NCI-H187 treated with DMSO at 0.1 percent for 48 hours (cell line): ENCODE measurements at regions not wholly inside any gene's neighbourhood (a gene's known extent, or its start where the extent isn't known, plus 50 kb on each side); places are given as distances from the start of the nearest gene placed in this dataset.
"Not testable (repeated sequence)": the region's sequence is repeated elsewhere in the genome, so short reads cannot be mapped to it uniquely, and the experiment has no call there.

Experiments
- DNase-seq: peaks from one replicate; lab custom pipeline; 2025; lab: John Stamatoyannopoulos, UW

GRCh38 chr15:95758451-95758850 is 572.0 kb upstream of the NR2F2 start:
- DNase-seq: no peak

GRCh38 chr15:95758851-95759250 is 571.6 kb upstream of the NR2F2 start:
- DNase-seq: no peak

GRCh38 chr15:95760508-95760907 is 570.0 kb upstream of the NR2F2 start:
- DNase-seq: no peak

- DNase-seq: no peak
Measured at GRCh38 chr15:95761501-95762165, 568.9 kb upstream of the NR2F2 start.

- no peak for DNase-seq
Measured at GRCh38 chr15:95763426-95763825, 567.1 kb upstream of the NR2F2 start.

GRCh38 chr15:95765161-95765560 is 565.3 kb upstream of the NR2F2 start:
- DNase-seq: no peak

- DNase-seq: no peak
Measured at GRCh38 chr15:95770196-95770595, 560.3 kb upstream of the NR2F2 start.

- no peak for DNase-seq
Measured at GRCh38 chr15:95772982-95773381, 557.5 kb upstream of the NR2F2 start.

GRCh38 chr15:95784508-95784907 is 546.0 kb upstream of the NR2F2 start:
- DNase-seq: no peak

GRCh38 chr15:95785276-95785675 is 545.2 kb upstream of the NR2F2 start:
- DNase-seq: not testable (repeated sequence)

- DNase-seq: no peak
Measured at GRCh38 chr15:95793231-95793630, 537.3 kb upstream of the NR2F2 start.

- DNase-seq: no peak
Measured at GRCh38 chr15:95795386-95795785, 535.1 kb upstream of the NR2F2 start.

- DNase-seq: no peak
Measured at GRCh38 chr15:95799286-95800200, 531.0 kb upstream of the NR2F2 start.

- DNase-seq: no peak
Measured at GRCh38 chr15:95804484-95804883, 526.0 kb upstream of the NR2F2 start.

- no peak for DNase-seq
Measured at GRCh38 chr15:95812491-95812890, 518.0 kb upstream of the NR2F2 start.

GRCh38 chr15:95814908-95815307 is 515.6 kb upstream of the NR2F2 start:
- no peak for DNase-seq

- no peak for DNase-seq
Measured at GRCh38 chr15:95816591-95816990, 513.9 kb upstream of the NR2F2 start.

- DNase-seq: no peak
Measured at GRCh38 chr15:95822961-95823360, 507.5 kb upstream of the NR2F2 start.

- no peak for DNase-seq
Measured at GRCh38 chr15:95825208-95825607, 505.3 kb upstream of the NR2F2 start.

- DNase-seq: peak; percentile 66
Measured at GRCh38 chr15:95825671-95826411, 504.7 kb upstream of the NR2F2 start.

GRCh38 chr15:95826412-95827195 is 503.9 kb upstream of the NR2F2 start:
- no peak for DNase-seq

- no peak for DNase-seq
Measured at GRCh38 chr15:95829062-95829461, 501.4 kb upstream of the NR2F2 start.
